Trophoblast cell (in vitro differentiated cells and primary cell): ENCODE measurements at regions not wholly inside any gene's neighbourhood (a gene's known extent, or its start where the extent isn't known, plus 50 kb on each side); places are given as distances from the start of the nearest gene placed in this dataset.

Experiments used
- DNase-seq, 2 donors: peaks; one replicate each; pipeline ENCODE4 v3.0.0-alpha.2; 2016
- H2AFZ ChIP-seq: 2 replicates; pipeline ENCODE4 v1.6.1; 2013; ENCODE audit warnings: low read length, moderate library complexity, mild to moderate bottlenecking; ENCODE audit not compliant: insufficient read depth, poor library complexity
- H2AK5ac ChIP-seq: 2 replicates; pipeline ENCODE4 v1.6.1; 2013; ENCODE audit warnings: mild to moderate bottlenecking, low read length
- H2BK120ac ChIP-seq: 2 replicates; pipeline ENCODE4 v1.6.1; 2013; ENCODE audit warnings: low read length, mild to moderate bottlenecking, moderate library complexity; ENCODE audit not compliant: insufficient read depth, poor library complexity
- H2BK12ac ChIP-seq: 2 replicates; pipeline ENCODE4 v1.6.1; 2013; ENCODE audit warnings: mild to moderate bottlenecking, low read length, moderate library complexity
- H2BK5ac ChIP-seq: 2 replicates; pipeline ENCODE4 v1.6.1; 2013; ENCODE audit warnings: low read length, low read depth, moderate library complexity, mild to moderate bottlenecking; ENCODE audit not compliant: poor library complexity
- H3K14ac ChIP-seq: 2 replicates; pipeline ENCODE4 v1.6.1; 2013; ENCODE audit warnings: mild to moderate bottlenecking, low read length
- H3K18ac ChIP-seq: 2 replicates; pipeline ENCODE4 v1.6.1; 2013; ENCODE audit warnings: mild to moderate bottlenecking, low read length
- H3K23ac ChIP-seq: 2 replicates; pipeline ENCODE4 v1.6.1; 2013; ENCODE audit warnings: low read length
- H3K27ac ChIP-seq: 2 replicates; pipeline ENCODE4 v1.5.1; 2013; ENCODE audit warnings: low read depth, mild to moderate bottlenecking, inconsistent platforms, low read length, moderate library complexity
- H3K27me3 ChIP-seq: 2 replicates; pipeline ENCODE4 v1.6.1; 2013; ENCODE audit warnings: inconsistent platforms, mild to moderate bottlenecking, low read length, moderate library complexity; ENCODE audit not compliant: insufficient read depth
- H3K36me3 ChIP-seq, 2 experiments: 1 replicate in 1 of 2; 2 replicates in 1 of 2; pipeline ENCODE4 v1.6.1; 2013; ENCODE audit warnings: low read length in 2 of 2, mild to moderate bottlenecking in 2 of 2, moderate library complexity in 1 of 2; ENCODE audit not compliant: insufficient read depth in 2 of 2, control insufficient read depth in 1 of 2
- H3K4ac ChIP-seq: 2 replicates; pipeline ENCODE4 v1.6.1; 2013; ENCODE audit warnings: low read depth, mild to moderate bottlenecking, low read length, moderate library complexity
- H3K4me1 ChIP-seq, 2 experiments: 1 replicate in 1 of 2; 2 replicates in 1 of 2; pipeline ENCODE4 v1.6.1; 2013; ENCODE audit warnings: low read length in 2 of 2, mild to moderate bottlenecking in 2 of 2, moderate library complexity in 1 of 2; ENCODE audit not compliant: insufficient read depth in 2 of 2, control insufficient read depth in 1 of 2
- H3K4me2 ChIP-seq: 2 replicates; pipeline ENCODE4 v1.6.1; 2013; ENCODE audit warnings: inconsistent platforms, mild to moderate bottlenecking, low read length, moderate library complexity
- H3K4me3 ChIP-seq: 2 replicates; pipeline ENCODE4 v1.5.1; 2013; ENCODE audit warnings: mild to moderate bottlenecking, low read depth, low read length, inconsistent platforms
- H3K79me1 ChIP-seq: one replicate; pipeline ENCODE4 v1.6.1; 2013; ENCODE audit warnings: low read length
- H3K79me2 ChIP-seq: 2 replicates; pipeline ENCODE4 v1.6.1; 2013; ENCODE audit warnings: low read length, mild to moderate bottlenecking; ENCODE audit not compliant: control insufficient read depth, insufficient read depth, poor library complexity
- H3K9ac ChIP-seq: 2 replicates; pipeline ENCODE4 v1.6.1; 2013; ENCODE audit warnings: mild to moderate bottlenecking, low read length
- H3K9me3 ChIP-seq: 2 replicates; pipeline ENCODE4 v1.6.1; 2013; ENCODE audit warnings: low read depth, mild to moderate bottlenecking, control low read depth, inconsistent platforms, low read length; ENCODE audit not compliant: insufficient read depth
- H4K12ac ChIP-seq: 2 replicates; pipeline ENCODE4 v1.6.1; 2013; ENCODE audit warnings: low read depth, mild to moderate bottlenecking, low read length, moderate library complexity
- H4K8ac ChIP-seq: 2 replicates; pipeline ENCODE4 v1.6.1; 2013; ENCODE audit warnings: low read depth, mild to moderate bottlenecking, low read length, moderate library complexity
- H4K91ac ChIP-seq: one replicate; pipeline ENCODE4 v1.6.1; 2013; ENCODE audit warnings: low read depth, mild to moderate bottlenecking, low read length, moderate library complexity
- WGBS: extraction: QIAGEN DNeasy Blood & Tissue Kit; methylation state at CpG from one replicate; pipeline ENCODE4 v1.1.7; 2013; ENCODE audit warnings: missing lambda C conversion rate; ENCODE audit not compliant: insufficient read length, insufficient coverage; ENCODE audit errors: extremely low coverage; 5-methylcytosine and 5-hydroxymethylcytosine counted together

- H3K18ac ChIP-seq, result no peak overlapping the region
- no peak overlapping the region for H2BK5ac ChIP-seq
- H3K79me2 ChIP-seq, result no peaks in the 10 kb centered on the region
- H4K12ac ChIP-seq, result no peak overlapping the region
- no CpG with 5 or more reads among the region's 3 CpGs for WGBS
- H3K79me1 ChIP-seq, result no peaks in the 10 kb centered on the region
- no peak overlapping the region for H3K23ac ChIP-seq
- H2AFZ ChIP-seq, result no peak overlapping the region
- no peak overlapping the region for H3K4me3 ChIP-seq
- no peak overlapping the region for H2AK5ac ChIP-seq
- H3K14ac ChIP-seq, result no peak overlapping the region
- no peak overlapping the region for H3K9ac ChIP-seq
- no peak overlapping the region for H4K91ac ChIP-seq
- no peak for DNase-seq
- no peaks in the 10 kb centered on the region for H3K4me1 ChIP-seq
- no peak overlapping the region for H2BK12ac ChIP-seq
- no peaks in the 10 kb centered on the region for H3K36me3 ChIP-seq
- H3K9me3 ChIP-seq, result no peaks in the 10 kb centered on the region
- no peak overlapping the region for H3K4ac ChIP-seq
- H3K27me3 ChIP-seq, result no peaks in the 10 kb centered on the region
- H3K4me2 ChIP-seq, result no peak overlapping the region
- H2BK120ac ChIP-seq, result no peak overlapping the region
- H3K27ac ChIP-seq, result no peak overlapping the region
- H4K8ac ChIP-seq, result no peak overlapping the region
These were observed 370.3 kb upstream of the TOM1L1 start for GRCh38 chr17:54530398-54530797.

- no peaks in the 10 kb centered on the region for H3K9me3 ChIP-seq
These were observed 364.3 kb upstream of the TOM1L1 start for GRCh38 chr17:54536306-54536705.

GRCh38 chr17:54537656-54538055, 363.0 kb upstream of the TOM1L1 start:
- WGBS, result no CpG with 5 or more reads among the region's 3 CpGs
- no peak overlapping the region for H2BK120ac ChIP-seq
- no peaks in the 10 kb centered on the region for H3K36me3 ChIP-seq
- no peak overlapping the region for H4K8ac ChIP-seq
- no peak overlapping the region for H3K23ac ChIP-seq
- no peak overlapping the region for H4K12ac ChIP-seq
- H3K79me1 ChIP-seq, result no peaks in the 10 kb centered on the region
- H3K9ac ChIP-seq, result no peak overlapping the region
- no peak overlapping the region for H4K91ac ChIP-seq
- H3K4ac ChIP-seq, result no peak overlapping the region
- H2BK5ac ChIP-seq, result no peak overlapping the region
- H3K18ac ChIP-seq, result no peak overlapping the region
- no peak overlapping the region for H3K4me3 ChIP-seq
- H3K4me2 ChIP-seq, result no peak overlapping the region
- H3K27me3 ChIP-seq, result no peaks in the 10 kb centered on the region
- no peak for DNase-seq
- H2BK12ac ChIP-seq, result no peak overlapping the region
- H2AK5ac ChIP-seq, result no peak overlapping the region
- H2AFZ ChIP-seq, result no peak overlapping the region
- H3K9me3 ChIP-seq, result no peaks in the 10 kb centered on the region
- no peak overlapping the region for H3K27ac ChIP-seq
- H3K79me2 ChIP-seq, result no peaks in the 10 kb centered on the region
- no peak overlapping the region for H3K14ac ChIP-seq
- no peaks in the 10 kb centered on the region for H3K4me1 ChIP-seq

More at GRCh38 chr17:54536306-54536705, 364.3 kb upstream of the TOM1L1 start:
- Histone ChIP-seq H3K27ac (no peak overlapping the region), H3K79me2 (no peaks in the 10 kb centered on the region), H3K4me3 (no peak overlapping the region), H3K4ac (no peak overlapping the region), H2AFZ (no peak overlapping the region), H2BK120ac (no peak overlapping the region), H3K4me1 (no peaks in the 10 kb centered on the region), H4K91ac (no peak overlapping the region), H3K14ac (no peak overlapping the region), H3K18ac (no peak overlapping the region), H3K36me3 (no peaks in the 10 kb centered on the region), H2BK12ac (no peak overlapping the region), H3K23ac (no peak overlapping the region), H2AK5ac (no peak overlapping the region), H3K79me1 (no peaks in the 10 kb centered on the region), H4K8ac (no peak overlapping the region), H3K9ac (no peak overlapping the region), H3K4me2 (no peak overlapping the region), H2BK5ac (no peak overlapping the region), H3K27me3 (no peaks in the 10 kb centered on the region), H4K12ac (no peak overlapping the region)
- WGBS, result no CpG with 5 or more reads among the region's 4 CpGs
- no peak for DNase-seq

GRCh38 chr17:54544249-54544648, 356.4 kb upstream of the TOM1L1 start:
- H3K14ac ChIP-seq, result no peak overlapping the region
- no peak overlapping the region for H3K27ac ChIP-seq
- H3K9me3 ChIP-seq, result peaks cover 2% of the 10 kb centered on the region
- no peak overlapping the region for H3K4ac ChIP-seq
- H3K18ac ChIP-seq, result no peak overlapping the region
- no peak overlapping the region for H4K8ac ChIP-seq
- no peaks in the 10 kb centered on the region for H3K79me2 ChIP-seq
- no peak overlapping the region for H2BK120ac ChIP-seq
- no peak overlapping the region for H2AK5ac ChIP-seq
- no peaks in the 10 kb centered on the region for H3K27me3 ChIP-seq
- no peak for DNase-seq
- no CpG with 5 or more reads among the region's 4 CpGs for WGBS
- H4K12ac ChIP-seq, result no peak overlapping the region
- no peaks in the 10 kb centered on the region for H3K4me1 ChIP-seq
- no peak overlapping the region for H3K23ac ChIP-seq
- H3K4me3 ChIP-seq, result no peak overlapping the region
- H4K91ac ChIP-seq, result no peak overlapping the region
- H3K36me3 ChIP-seq, result no peaks in the 10 kb centered on the region
- no peaks in the 10 kb centered on the region for H3K79me1 ChIP-seq
- H2AFZ ChIP-seq, result no peak overlapping the region
- no peak overlapping the region for H3K4me2 ChIP-seq
- H2BK5ac ChIP-seq, result no peak overlapping the region
- H3K9ac ChIP-seq, result no peak overlapping the region
- no peak overlapping the region for H2BK12ac ChIP-seq
